GM12878 (cell line): ENCODE measurements at regions not wholly inside any gene's neighbourhood (a gene's known extent, or its start where the extent isn't known, plus 50 kb on each side); places are given as distances from the start of the nearest gene placed in this dataset.
A peak's percentile ranks its signal among the peaks of the same experiment; 100 is the strongest.

Experiments used
- ATAC-seq: fragments of 200-7000 bp; cut with Tn5 transposase; 3 replicates; pipeline ENCODE4 v1.9.1; 2020; ENCODE audit warnings: mild to moderate bottlenecking, moderate library complexity
- BruUV-seq: library from RNA; stranded (reverse); fragments of 400-500 nt; replicated peaks from 2 replicates; lab custom pipeline; 2021; lab: Mats Ljungman, UMichigan
- CTCF ChIA-PET: fragments of 300-600 bp; sonication (Branson Sonifier 250); formaldehyde crosslinking; extraction: SDS; loops from one replicate; lab custom pipeline; 2021; ENCODE audit warnings: inconsistent platforms; lab: Yijun Ruan, JAX
- POLR2A ChIA-PET: fragments of 350-600 bp; formaldehyde crosslinking; extraction: SDS; loops from one replicate; lab custom pipeline; 2021; ENCODE audit warnings: inconsistent platforms; lab: Charles Lee
- RAD21 ChIA-PET: fragments of 300-600 bp; sonication (Branson Sonifier 250); formaldehyde crosslinking; loops from one replicate; lab custom pipeline; 2023; ENCODE audit warnings: antibody characterized with exemption; ENCODE audit not compliant: unreplicated experiment; lab: Charles Lee
- SMC1A ChIA-PET: fragments of 300-600 bp; sonication (Branson Sonifier 250); formaldehyde crosslinking; loops from one replicate; lab custom pipeline; 2023; ENCODE audit not compliant: unreplicated experiment, uncharacterized antibody; lab: Charles Lee
- DNase-seq: peaks from one replicate; pipeline ENCODE4 v3.0.0-alpha.2; 2011; ENCODE audit warnings: low read depth, low spot score
- FAIRE-seq: peaks from 3 replicates; lab custom pipeline; 2011; peaks lifted over from hg19 to GRCh38; lab: Jason Lieb, UNC
- H2AFZ ChIP-seq: 2 replicates; pipeline ENCODE4 v1.6.0; 2011; ENCODE audit warnings: low read depth, low read length, control low read depth; ENCODE audit not compliant: control insufficient read depth
- H3K27ac ChIP-seq: 2 replicates; pipeline ENCODE4 v1.5.1; 2011; ENCODE audit warnings: control low read depth; ENCODE audit not compliant: control insufficient read depth, insufficient read depth
- H3K27me3 ChIP-seq, 2 experiments: replicated peaks in 1 of 2; 2 replicates each; pipeline versions ENCODE4 v1.6.0 to v1.6.1; 2011; ENCODE audit warnings: low read length in 1 of 2; ENCODE audit not compliant: control insufficient read depth in 2 of 2, insufficient read depth in 2 of 2
- H3K36me3 ChIP-seq, 2 experiments: 2 replicates each; pipeline ENCODE4 v1.5.1; 2011; ENCODE audit warnings: low read length in 1 of 2; ENCODE audit not compliant: control insufficient read depth in 2 of 2, insufficient read depth in 2 of 2
- H3K4me1 ChIP-seq: 2 replicates; pipeline ENCODE4 v1.6.1; 2011; ENCODE audit warnings: mild to moderate bottlenecking, low read length, moderate library complexity, mixed read lengths; ENCODE audit not compliant: control insufficient read depth, insufficient read depth
- H3K4me2 ChIP-seq: 2 replicates; pipeline ENCODE4 v1.6.0; 2011; ENCODE audit warnings: control low read depth; ENCODE audit not compliant: control insufficient read depth, insufficient read depth
- H3K4me3 ChIP-seq: fragments of 200-600 bp; sonication (generic); 2 replicates; pipeline ENCODE4 v1.5.1; 2016
- H3K79me2 ChIP-seq: 2 replicates; pipeline ENCODE4 v1.6.0; 2011; ENCODE audit warnings: low read length; ENCODE audit not compliant: control insufficient read depth, insufficient read depth
- H3K9ac ChIP-seq: 2 replicates; pipeline ENCODE4 v1.8.0; 2011; ENCODE audit warnings: low read length, control low read depth, mixed read lengths; ENCODE audit not compliant: control insufficient read depth, insufficient read depth
- H3K9me3 ChIP-seq: replicated peaks from 3 replicates; pipeline ENCODE4 v1.5.1; 2011; ENCODE audit warnings: mild to moderate bottlenecking, low read length; ENCODE audit not compliant: control insufficient read depth, insufficient read depth
- H4K20me1 ChIP-seq: 2 replicates; pipeline ENCODE4 v1.6.0; 2011; ENCODE audit not compliant: control insufficient read depth, insufficient read depth
- ATF2 ChIP-seq: IDR thresholded peaks from 2 replicates; pipeline ENCODE4 v1.6.1; 2012; ENCODE audit warnings: low read length, inconsistent platforms
- BMI1 ChIP-seq: fragments of 450-650 bp; IDR thresholded peaks from 2 replicates; pipeline ENCODE4 v1.6.1; 2016; ENCODE audit warnings: mild to moderate bottlenecking, moderate library complexity, borderline replicate concordance
- CBX5 ChIP-seq: sonication (generic); IDR thresholded peaks from 2 replicates; pipeline ENCODE4 v1.6.1; 2016; ENCODE audit warnings: low read depth, moderate library complexity, mild to moderate bottlenecking, inconsistent platforms
- E2F4 ChIP-seq: IDR thresholded peaks from 2 replicates; pipeline ENCODE4 v1.6.1; 2012; ENCODE audit warnings: low read depth, low read length, improper control_type of control experiment
- EED ChIP-seq: sonication (generic); IDR thresholded peaks from 2 replicates; pipeline ENCODE4 v1.6.1; 2016; ENCODE audit warnings: antibody characterized with exemption, low read depth
- ETV6 ChIP-seq, 2 experiments: fragments of 450-650 bp in 1 of 2; IDR thresholded peaks in 1 of 2; conservative IDR thresholded peaks in 1 of 2; 2 replicates each; pipeline ENCODE4 v1.6.1; 2014; ENCODE audit warnings: antibody characterized with exemption in 1 of 2, borderline replicate concordance in 1 of 2, low read depth in 1 of 2, mild to moderate bottlenecking in 1 of 2, moderate library complexity in 1 of 2
- FOXK2 ChIP-seq: fragments of 450-650 bp; IDR thresholded peaks from 2 replicates; pipeline ENCODE4 v1.6.1; 2017; ENCODE audit warnings: mild to moderate bottlenecking, moderate library complexity
- FOXM1 ChIP-seq: IDR thresholded peaks from 2 replicates; pipeline ENCODE4 v1.6.1; 2012; ENCODE audit warnings: low read depth, mild to moderate bottlenecking, inconsistent platforms, low read length, moderate library complexity
- HDAC6 ChIP-seq: fragments of 200-600 bp; sonication (generic); IDR thresholded peaks from one replicate; pipeline ENCODE4 v1.8.0; 2017; ENCODE audit warnings: antibody characterized with exemption; ENCODE audit not compliant: unreplicated experiment
- IKZF1 ChIP-seq: fragments of 450-650 bp; conservative IDR thresholded peaks from 2 replicates; pipeline ENCODE4 v1.6.1; 2017; ENCODE audit warnings: antibody characterized with exemption, mild to moderate bottlenecking
- MAX ChIP-seq: IDR thresholded peaks from 2 replicates; pipeline ENCODE4 v1.6.1; 2012; ENCODE audit warnings: low read depth, low read length, improper control_type of control experiment
- MEF2A ChIP-seq: IDR thresholded peaks from 2 replicates; pipeline ENCODE4 v1.6.1; 2011; ENCODE audit warnings: low read depth, mild to moderate bottlenecking, low read length, moderate library complexity; ENCODE audit not compliant: insufficient read depth
- MXI1 ChIP-seq: fragments of 150-350 bp; IDR thresholded peaks from 2 replicates; pipeline ENCODE4 v1.6.1; 2011; ENCODE audit warnings: low read depth, mild to moderate bottlenecking, inconsistent platforms, low read length, improper control_type of control experiment
- NR2C2 ChIP-seq: IDR thresholded peaks from 2 replicates; pipeline ENCODE4 v1.6.1; 2011; ENCODE audit warnings: borderline replicate concordance, low read depth; ENCODE audit not compliant: control insufficient read depth, insufficient read length
- RFX5 ChIP-seq: IDR thresholded peaks from 2 replicates; pipeline ENCODE4 v1.6.1; 2011; ENCODE audit warnings: low read depth, low read length, improper control_type of control experiment
- RUNX3 ChIP-seq: IDR thresholded peaks from 2 replicates; pipeline ENCODE4 v1.6.1; 2012; ENCODE audit warnings: low read length, inconsistent platforms
- SMAD5 ChIP-seq: IDR thresholded peaks from 2 replicates; pipeline ENCODE4 v1.6.1; 2016; ENCODE audit warnings: antibody characterized with exemption, low read depth
- SMARCA5 ChIP-seq: fragments of 450-650 bp; IDR thresholded peaks from 2 replicates; pipeline ENCODE4 v1.6.1; 2017; ENCODE audit warnings: mild to moderate bottlenecking
- SUPT20H ChIP-seq: IDR thresholded peaks from 2 replicates; pipeline ENCODE4 v1.6.1; 2011; ENCODE audit warnings: low read depth, mild to moderate bottlenecking, low read length, moderate library complexity, borderline replicate concordance; ENCODE audit not compliant: control insufficient read depth
- TAF1 ChIP-seq: IDR thresholded peaks from 2 replicates; pipeline ENCODE4 v1.6.1; 2011; ENCODE audit warnings: mild to moderate bottlenecking, low read depth, low read length, borderline replicate concordance
- TCF12 ChIP-seq: IDR thresholded peaks from 2 replicates; pipeline ENCODE4 v1.6.1; 2011; ENCODE audit warnings: low read depth, mild to moderate bottlenecking, low read length
- WGBS: methylation state at CpG from one replicate; pipeline ENCODE4 v1.1.6; 2016; ENCODE audit warnings: low lambda C conversion rate; ENCODE audit not compliant: insufficient replicate concordance, insufficient coverage; ENCODE audit errors: missing lambda C conversion rate; 5-methylcytosine and 5-hydroxymethylcytosine counted together
- in situ Hi-C: fragments of 300-500 bp; cut with MboI; formaldehyde crosslinking; loops from 9 replicates; pipeline ENCODE4 v1.14.3; 2018; ENCODE audit warnings: mixed read lengths
- intact Hi-C: fragments of 100-400 bp; cut with micrococcal nuclease; formaldehyde crosslinking; loops from one replicate; pipeline ENCODE4 v1.14.2; 2022; ENCODE audit not compliant: unreplicated experiment

- TF ChIP-seq BMI1 (no peak; the same call in 1 of the 2 replicates), CBX5 (peak; percentile 75; the same call in 1 of the 2 replicates), HDAC6 (no peak), RUNX3 (peak; percentile 96), SMARCA5 (no peak), IKZF1 (peak; percentile 86), MXI1 (no peak)
- TF ChIP-seq, all 136 proteins: peak for 40
These were observed 140.5 kb upstream of the TBL1XR1 start (continued) for GRCh38 chr3:177337541-177338331.

- H3K27ac ChIP-seq: peak overlapping the region; percentile 73
- peak; percentile 71 for ATAC-seq
- H3K9me3 ChIP-seq: no peaks in the 10 kb centered on the region
- H3K4me1 ChIP-seq: peaks cover 24% of the 10 kb centered on the region
- ChIA-PET SMC1A (interaction anchor here (0.7 to 2.8 kb wide), 5 partner anchors 11 to 194 kb away, joined by 3 to 9 read pairs (median 5); no protein-coding TSS in a partner anchor), CTCF (no interaction called here), POLR2A (no interaction called here), RAD21 (interaction anchor here (1.0 kb wide), 2 partner anchors 19 to 141 kb away, joined by 3 read pairs; partner anchors contain the start of gene TBL1XR1)
- H3K36me3 ChIP-seq: no peaks in the 10 kb centered on the region
- no TSS peak for BruUV-seq
- no peaks in the 10 kb centered on the region for H3K27me3 ChIP-seq
- 70% methylated on average over 3 of the region's 3 CpGs for WGBS
- no peak overlapping the region for H3K4me3 ChIP-seq
- no peaks in the 10 kb centered on the region for H3K79me2 ChIP-seq
- DNase-seq: no peak
- peak; percentile 72 for FAIRE-seq
- intact Hi-C loops: no loop called here
- H2AFZ ChIP-seq: peak overlapping the region; percentile 30
- in situ Hi-C loops: no loop called here
- H4K20me1 ChIP-seq: no peaks in the 10 kb centered on the region
- peak overlapping the region; percentile 38 for H3K4me2 ChIP-seq
- H3K9ac ChIP-seq: no peak overlapping the region
- TF ChIP-seq ATF2: no peak
- no peak for TF ChIP-seq NR2C2
- no peak for TF ChIP-seq RFX5
- TF ChIP-seq FOXK2: no peak
- no peak for TF ChIP-seq MAX
- no peak for TF ChIP-seq MEF2A
- TF ChIP-seq FOXM1: 0 out of 2 replicates have a peak, but pooled peaks have one; percentile 26
- TF ChIP-seq TCF12: no peak
- TF ChIP-seq MXI1: no peak
- peak; percentile 26; the same call in 1 of the 2 replicates for TF ChIP-seq EED
- TF ChIP-seq E2F4: no peak
- TF ChIP-seq SMAD5: no peak
- no peak for TF ChIP-seq SUPT20H
- TF ChIP-seq ETV6 (conservative IDR thresholded peaks at IDR 0.05 in 1 of 2, IDR thresholded peaks at IDR 0.05 in 1 of 2; ENCODE audit: borderline replicate concordance in 1 of 2, low read depth in 1 of 2): 0 out of 4 replicates have a peak, but pooled peaks of 1 of the 2 experiments have one; percentile 20
- TF ChIP-seq TAF1: no peak
These were observed 141.5 kb upstream of the TBL1XR1 start for GRCh38 chr3:177338697-177339219.
